GM06990 (cell line): ENCODE measurements at regions not wholly inside any gene's neighbourhood (a gene's known extent, or its start where the extent isn't known, plus 50 kb on each side); places are given as distances from the start of the nearest gene placed in this dataset.

Experiments used
- DNase-seq: peaks from one replicate; pipeline ENCODE4 v3.0.0-alpha.2; 2011; ENCODE audit not compliant: insufficient read length; ENCODE audit errors: extremely low read depth
- H3K27me3 ChIP-seq: replicated peaks from 2 replicates; pipeline ENCODE4 v1.6.0; 2011; ENCODE audit warnings: low read length; ENCODE audit not compliant: control insufficient read depth, insufficient read depth
- H3K36me3 ChIP-seq: 2 replicates; pipeline ENCODE4 v1.5.1; 2011; ENCODE audit warnings: low read length; ENCODE audit not compliant: control insufficient read depth, insufficient read depth
- H3K4me3 ChIP-seq: replicated peaks from 2 replicates; pipeline ENCODE4 v1.5.1; 2011; ENCODE audit warnings: low read depth, mild to moderate bottlenecking, control low read depth, low read length
- TF ChIP-seq, protein P1 (sequence below): IDR thresholded peaks from 2 replicates; pipeline ENCODE4 v1.5.1; 2011; ENCODE audit warnings: low read length, control low read depth, mild to moderate bottlenecking, inconsistent platforms; ENCODE audit not compliant: insufficient read depth, poor library complexity, severe bottlenecking

DNA sequence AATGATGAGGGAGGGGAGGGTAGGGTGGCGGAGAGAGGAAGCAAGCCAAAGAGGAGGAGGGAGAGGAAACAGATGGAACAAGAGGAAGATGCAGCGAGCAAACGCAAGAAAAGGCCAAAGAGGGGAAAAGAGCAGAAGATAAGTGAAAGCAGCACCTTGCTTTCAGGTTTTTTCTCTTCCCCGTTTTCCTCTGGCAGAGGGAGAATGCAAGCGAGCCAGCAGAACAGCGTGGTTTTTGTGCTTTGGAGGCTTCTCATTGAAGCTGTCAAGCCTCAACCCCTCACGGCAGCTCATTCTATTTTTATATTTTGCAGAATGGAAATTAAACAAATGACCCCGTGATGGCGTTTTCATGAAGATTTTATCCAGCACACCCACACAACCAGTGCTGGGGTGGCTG lies 67.1 kb upstream of the GRAMD1B start:
- Histone ChIP-seq H3K4me3 (no peak overlapping the region), H3K27me3 (no peaks in the 10 kb centered on the region)
- DNase-seq: no peak

DNA sequence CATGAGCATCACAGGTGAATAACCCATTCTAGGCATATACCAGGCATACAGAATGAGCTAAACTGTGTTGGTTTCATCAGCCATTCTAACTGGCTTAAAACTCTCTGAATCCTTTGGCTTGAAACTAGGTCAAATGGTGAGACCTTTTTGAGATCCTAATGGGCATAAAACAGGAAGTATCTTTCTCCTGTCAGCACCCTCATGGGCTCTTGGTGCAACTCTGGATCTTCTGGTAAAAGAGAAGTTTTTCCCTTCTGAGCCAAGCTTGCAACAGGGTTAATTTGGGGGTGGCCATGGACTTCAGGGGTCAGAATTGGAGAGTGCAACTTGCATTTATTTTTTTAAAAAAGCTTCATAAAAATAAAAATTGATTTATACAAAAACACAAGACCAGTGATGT lies 67.9 kb upstream of the GRAMD1B start:
- H3K36me3 ChIP-seq: no peaks in the 10 kb centered on the region
- H3K27me3 ChIP-seq: no peaks in the 10 kb centered on the region
- no peak for DNase-seq
- H3K4me3 ChIP-seq: no peak overlapping the region
- TF ChIP-seq, protein P1, sequence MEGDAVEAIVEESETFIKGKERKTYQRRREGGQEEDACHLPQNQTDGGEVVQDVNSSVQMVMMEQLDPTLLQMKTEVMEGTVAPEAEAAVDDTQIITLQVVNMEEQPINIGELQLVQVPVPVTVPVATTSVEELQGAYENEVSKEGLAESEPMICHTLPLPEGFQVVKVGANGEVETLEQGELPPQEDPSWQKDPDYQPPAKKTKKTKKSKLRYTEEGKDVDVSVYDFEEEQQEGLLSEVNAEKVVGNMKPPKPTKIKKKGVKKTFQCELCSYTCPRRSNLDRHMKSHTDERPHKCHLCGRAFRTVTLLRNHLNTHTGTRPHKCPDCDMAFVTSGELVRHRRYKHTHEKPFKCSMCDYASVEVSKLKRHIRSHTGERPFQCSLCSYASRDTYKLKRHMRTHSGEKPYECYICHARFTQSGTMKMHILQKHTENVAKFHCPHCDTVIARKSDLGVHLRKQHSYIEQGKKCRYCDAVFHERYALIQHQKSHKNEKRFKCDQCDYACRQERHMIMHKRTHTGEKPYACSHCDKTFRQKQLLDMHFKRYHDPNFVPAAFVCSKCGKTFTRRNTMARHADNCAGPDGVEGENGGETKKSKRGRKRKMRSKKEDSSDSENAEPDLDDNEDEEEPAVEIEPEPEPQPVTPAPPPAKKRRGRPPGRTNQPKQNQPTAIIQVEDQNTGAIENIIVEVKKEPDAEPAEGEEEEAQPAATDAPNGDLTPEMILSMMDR: no peak

More for the DNA sequence above, 67.1 kb upstream of the GRAMD1B start:
- H3K36me3 ChIP-seq: no peaks in the 10 kb centered on the region
- TF ChIP-seq, protein P1: no peak

DNA sequence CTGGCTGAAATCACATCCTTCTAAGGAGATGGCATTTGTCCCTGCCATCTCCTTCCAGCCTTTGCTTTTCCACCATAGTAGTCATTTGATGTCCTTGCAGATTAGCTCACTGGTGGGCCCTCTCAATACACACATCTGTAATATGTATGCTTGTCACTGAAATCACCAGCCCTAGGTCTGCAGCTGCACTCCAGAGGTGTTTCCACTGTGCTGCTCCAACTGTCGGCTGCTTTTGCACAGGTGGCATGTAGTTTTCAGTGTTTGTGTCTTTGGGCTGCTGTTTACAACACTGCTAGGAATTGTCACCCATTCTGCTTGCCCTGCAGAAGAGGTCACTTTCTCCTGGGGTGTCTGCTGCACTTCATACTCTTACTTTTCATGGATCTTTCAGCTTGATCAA lies 69.0 kb upstream of the GRAMD1B start:
- H3K27me3 ChIP-seq: no peaks in the 10 kb centered on the region
- no peak overlapping the region for H3K4me3 ChIP-seq
- TF ChIP-seq, protein P1: no peak
- no peaks in the 10 kb centered on the region for H3K36me3 ChIP-seq
- DNase-seq: no peak

DNA sequence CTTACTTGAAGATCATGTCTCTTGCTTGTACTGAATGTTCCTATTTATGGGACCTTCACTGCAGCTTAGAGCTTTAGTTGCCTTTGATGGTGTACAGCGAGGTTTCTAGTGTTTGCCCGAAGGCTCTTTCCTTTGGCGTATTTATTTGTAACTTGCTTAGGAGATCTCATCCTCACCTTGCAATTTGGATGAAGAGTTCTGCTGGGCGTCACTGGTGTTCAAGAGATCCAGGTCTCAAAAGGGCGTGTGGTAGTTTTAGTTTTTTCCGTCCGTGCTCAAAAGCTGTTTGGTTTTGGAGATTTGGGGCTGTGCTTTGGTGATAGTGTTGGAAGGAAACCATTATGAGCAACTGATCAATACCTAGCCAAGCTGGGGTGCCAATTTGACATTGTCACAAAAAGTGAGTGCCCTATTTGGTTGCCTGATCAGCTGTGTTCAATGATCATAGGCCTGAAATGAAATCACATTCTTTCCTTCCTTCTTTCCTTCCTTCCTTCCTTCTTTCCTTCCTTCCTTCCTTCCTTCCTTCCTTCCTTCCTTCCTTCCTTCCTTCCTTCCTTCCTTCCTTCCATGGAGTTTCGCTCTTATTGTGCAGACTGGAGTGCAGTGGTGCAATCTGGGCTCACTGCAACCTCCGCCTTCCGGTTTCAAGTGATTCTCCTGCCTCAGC lies 69.7 kb upstream of the GRAMD1B start:
- Histone ChIP-seq H3K4me3 (no peak overlapping the region), H3K36me3 (no peaks in the 10 kb centered on the region), H3K27me3 (no peaks in the 10 kb centered on the region)
- no peak for DNase-seq
- TF ChIP-seq, protein P1: no peak

DNA sequence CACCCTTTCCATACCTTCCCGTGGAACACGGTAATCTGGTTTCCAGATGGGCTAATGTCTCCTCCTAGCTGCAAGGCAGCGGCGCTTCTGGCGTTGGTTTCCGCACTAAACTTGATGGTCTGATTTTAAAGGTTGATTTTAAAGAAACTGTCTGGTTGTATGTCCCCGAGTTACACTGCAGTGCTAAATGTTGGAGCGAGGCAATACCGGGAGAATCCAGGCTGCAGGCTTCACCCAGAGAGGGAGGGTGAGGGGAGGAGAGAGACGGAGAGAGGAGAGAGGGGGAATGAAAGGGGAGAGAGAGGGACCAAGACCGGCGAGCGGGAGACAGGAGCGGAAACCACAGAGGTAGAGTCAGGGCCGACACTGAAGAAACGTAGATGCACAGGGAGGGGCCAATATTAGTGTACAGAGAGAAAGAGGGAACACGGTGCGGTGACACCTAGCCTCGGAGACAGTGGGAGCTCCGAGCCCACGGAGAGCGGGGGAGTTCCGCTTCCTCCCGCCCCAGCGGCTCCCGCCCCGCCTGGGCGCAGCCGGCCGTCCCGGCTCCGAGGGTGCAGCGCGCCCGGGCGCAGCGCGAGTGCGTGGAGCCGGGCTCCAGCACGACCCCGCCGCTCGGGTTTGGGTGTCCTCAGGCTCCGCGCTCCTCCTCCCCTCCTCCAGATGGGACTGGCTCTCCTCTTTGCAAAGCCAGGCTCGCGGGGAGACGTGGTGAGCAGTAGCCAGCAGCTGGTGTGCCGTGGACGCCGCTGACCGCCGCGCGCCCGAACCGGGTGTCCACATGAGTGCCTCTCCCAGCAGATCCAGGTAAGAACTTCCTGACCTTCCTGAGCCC lies 71.9 kb upstream of the GRAMD1B start:
- Histone ChIP-seq H3K27me3 (no peaks in the 10 kb centered on the region), H3K36me3 (no peaks in the 10 kb centered on the region), H3K4me3 (peak overlapping the region; percentile 73)
- peak; percentile 72 for DNase-seq
- TF ChIP-seq, protein P1: peak; percentile 25
